NT2/D1 (cell line): ENCODE measurements at regions not wholly inside any gene's neighbourhood (a gene's known extent, or its start where the extent isn't known, plus 50 kb on each side); places are given as distances from the start of the nearest gene placed in this dataset.

ENCODE experiments used
- SUZ12 ChIP-seq: IDR thresholded peaks from 2 replicates; pipeline ENCODE4 v1.6.1; 2011; ENCODE audit not compliant: insufficient read length, insufficient read depth; ENCODE audit errors: extremely low read depth
- YY1 ChIP-seq: IDR thresholded peaks from 2 replicates; pipeline ENCODE4 v1.6.1; 2011; ENCODE audit not compliant: insufficient read length, insufficient read depth
- ZNF274 ChIP-seq: IDR thresholded peaks from 2 replicates; pipeline ENCODE4 v1.6.1; 2011; ENCODE audit warnings: mild to moderate bottlenecking, low read depth, low read length

GRCh38 chr2:191552066-191552465 is 125.9 kb upstream of the NABP1 start:
- TF ChIP-seq YY1 (no peak), ZNF274 (no peak), SUZ12 (no peak)
